ENCODE measurements at regions not wholly inside any gene's neighbourhood (a gene's known extent, or its start where the extent isn't known, plus 50 kb on each side); places are given as distances from the start of the nearest gene placed in this dataset.
A peak's percentile ranks its signal among the peaks of the same experiment; 100 is the strongest.

DNA sequence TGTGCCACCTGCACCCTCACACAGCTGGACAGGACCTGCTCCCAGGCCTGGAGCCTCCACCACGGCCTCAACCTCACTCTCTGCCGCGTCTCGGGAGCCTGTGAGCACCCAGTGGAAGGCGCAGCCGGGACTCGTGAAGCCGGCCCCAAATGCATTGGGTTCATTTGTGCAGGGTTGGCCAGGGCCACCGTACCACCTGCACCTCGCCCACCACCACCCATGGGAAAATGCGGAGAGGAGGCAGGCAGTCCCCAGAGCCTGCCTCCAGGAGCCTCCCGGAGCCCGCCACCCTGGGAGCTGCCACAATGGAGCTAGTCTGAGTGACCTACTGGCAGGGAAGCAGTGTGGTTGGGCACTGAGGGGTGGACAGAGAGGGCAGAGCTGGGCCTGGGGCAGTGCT lies 62.5 kb upstream of the HRH1 start:
- no peak overlapping the region for H2AK5ac ChIP-seq (ENCODE audit: low read depth, low read length)
- ATAC-seq (ENCODE audit: low read depth) (no peak), DNase-seq (no peak)
- POLR2A ChIA-PET (ENCODE audit: unreplicated experiment): no interaction called here
- H3K4ac ChIP-seq (ENCODE audit: low read depth, low read length): 0 out of 2 replicates have a peak overlapping the region, but pooled peaks have one; percentile 7
- no peak overlapping the region for H3K18ac ChIP-seq (ENCODE audit: low read depth, low read length)
- no peak overlapping the region for H2BK120ac ChIP-seq (ENCODE audit: low read depth, low read length)
- no peaks in the 10 kb centered on the region for H3K79me1 ChIP-seq (ENCODE audit: low read depth in 1 of 2, low read length in 2 of 2)
- H2BK20ac ChIP-seq (ENCODE audit: low read depth, low read length): no peak overlapping the region
- no peak overlapping the region for H3K27ac ChIP-seq (ENCODE audit: insufficient read depth, low read length)
- H3K23ac ChIP-seq (ENCODE audit: low read depth, low read length): no peak overlapping the region
- no peak overlapping the region for H3K4me2 ChIP-seq (ENCODE audit: low read depth, low read length)
- H3K14ac ChIP-seq (replicated peaks; ENCODE audit: low read depth, low read length): no peak overlapping the region
- H2AFZ ChIP-seq (replicated peaks; ENCODE audit: low read length, poor library complexity): no peak overlapping the region
- no peak for TF ChIP-seq BHLHE40 (IDR thresholded peaks at IDR 0.05; ENCODE audit: low read depth, low read length)
- TF ChIP-seq POLR2A (IDR thresholded peaks at IDR 0.05; ENCODE audit: low read depth, low read length): no peak
- TF ChIP-seq SMC3 (IDR thresholded peaks at IDR 0.05; ENCODE audit: low read depth, low read length): no peak
- TF ChIP-seq, protein P1, sequence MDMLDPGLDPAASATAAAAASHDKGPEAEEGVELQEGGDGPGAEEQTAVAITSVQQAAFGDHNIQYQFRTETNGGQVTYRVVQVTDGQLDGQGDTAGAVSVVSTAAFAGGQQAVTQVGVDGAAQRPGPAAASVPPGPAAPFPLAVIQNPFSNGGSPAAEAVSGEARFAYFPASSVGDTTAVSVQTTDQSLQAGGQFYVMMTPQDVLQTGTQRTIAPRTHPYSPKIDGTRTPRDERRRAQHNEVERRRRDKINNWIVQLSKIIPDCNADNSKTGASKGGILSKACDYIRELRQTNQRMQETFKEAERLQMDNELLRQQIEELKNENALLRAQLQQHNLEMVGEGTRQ (IDR thresholded peaks at IDR 0.05; ENCODE audit: low read depth, low read length): no peak
- no peak for TF ChIP-seq RCOR1 (IDR thresholded peaks at IDR 0.05; ENCODE audit: insufficient replicate concordance, low read length)
- TF ChIP-seq FOS (IDR thresholded peaks at IDR 0.05; ENCODE audit: low read depth, low read length): no peak
- TF ChIP-seq CEBPB (IDR thresholded peaks at IDR 0.05; ENCODE audit: low read depth, low read length): no peak
- TF ChIP-seq, protein P2, sequence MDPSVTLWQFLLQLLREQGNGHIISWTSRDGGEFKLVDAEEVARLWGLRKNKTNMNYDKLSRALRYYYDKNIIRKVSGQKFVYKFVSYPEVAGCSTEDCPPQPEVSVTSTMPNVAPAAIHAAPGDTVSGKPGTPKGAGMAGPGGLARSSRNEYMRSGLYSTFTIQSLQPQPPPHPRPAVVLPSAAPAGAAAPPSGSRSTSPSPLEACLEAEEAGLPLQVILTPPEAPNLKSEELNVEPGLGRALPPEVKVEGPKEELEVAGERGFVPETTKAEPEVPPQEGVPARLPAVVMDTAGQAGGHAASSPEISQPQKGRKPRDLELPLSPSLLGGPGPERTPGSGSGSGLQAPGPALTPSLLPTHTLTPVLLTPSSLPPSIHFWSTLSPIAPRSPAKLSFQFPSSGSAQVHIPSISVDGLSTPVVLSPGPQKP (IDR thresholded peaks at IDR 0.05; ENCODE audit: borderline replicate concordance, low read depth, low read length): no peak
- TF ChIP-seq RAD21 (IDR thresholded peaks at IDR 0.05; ENCODE audit: low read length): no peak
- no peak for TF ChIP-seq MXI1 (IDR thresholded peaks at IDR 0.05; ENCODE audit: borderline replicate concordance, low read depth, low read length)
- no peak for TF ChIP-seq CHD1 (IDR thresholded peaks at IDR 0.05; ENCODE audit: low read depth, low read length)
- no peak for TF ChIP-seq NFE2L2 (IDR thresholded peaks at IDR 0.05; ENCODE audit: low read depth, low read length)
- TF ChIP-seq RFX5 (IDR thresholded peaks at IDR 0.05; ENCODE audit: low read depth, low read length): no peak
- H3K9ac ChIP-seq (ENCODE audit: low read depth, low read length): no peak overlapping the region
- WGBS, 2 experiments (ENCODE audit: extremely low coverage in 2 of 2, insufficient read length in 1 of 2): 100% methylated on average over 1 of the region's 13 CpGs; no CpG with 5 or more reads in 1 of the 2 experiments
- H3K9me1 ChIP-seq (ENCODE audit: insufficient read depth, low read length): peaks cover 9% of the 10 kb centered on the region
- no peak overlapping the region for H4K8ac ChIP-seq (ENCODE audit: low read depth in 2 of 2, low read length in 2 of 2)
- H3K27me3 ChIP-seq (ENCODE audit: control insufficient read depth, insufficient read depth, low read length): no peaks in the 10 kb centered on the region
- no peak overlapping the region for H2AK9ac ChIP-seq (replicated peaks; ENCODE audit: low read depth, low read length, poor library complexity)
- no peak overlapping the region for H3K56ac ChIP-seq (ENCODE audit: extremely low read depth, insufficient read depth, low read length)
- H2BK15ac ChIP-seq (ENCODE audit: low read depth, low read length): no peak overlapping the region
- peaks cover 9% of the 10 kb centered on the region; the same call in 1 of the 2 replicates for H3K4me1 ChIP-seq (ENCODE audit: control insufficient read depth, insufficient read depth, low read length)
- dilution Hi-C loops (cut with HindIII; ENCODE audit: low sequenced_read_pairs, unreplicated experiment): no loop called here
- no peak overlapping the region for H2BK5ac ChIP-seq (ENCODE audit: low read depth, low read length, poor library complexity, severe bottlenecking)
- H3K4me3 ChIP-seq (ENCODE audit: insufficient read depth, low read depth, low read length): no peak overlapping the region
- no peaks in the 10 kb centered on the region for H3K9me3 ChIP-seq (ENCODE audit: control insufficient read depth, insufficient read depth, low read length)
- in situ Hi-C loops (cut with MboI; ENCODE audit: low sequenced_read_pairs): no loop called here
- no peak overlapping the region for H4K5ac ChIP-seq (ENCODE audit: low read depth, low read length)
- intact Hi-C loops (cut with micrococcal nuclease): no loop called here
- H4K91ac ChIP-seq (ENCODE audit: insufficient read depth, low read depth, low read length): no peak overlapping the region
- no peaks in the 10 kb centered on the region for H3K36me3 ChIP-seq (ENCODE audit: control insufficient read depth, insufficient read depth, low read length)
- no TSS peak for BruUV-seq (replicated peaks)
- no peaks in the 10 kb centered on the region for H4K20me1 ChIP-seq (ENCODE audit: insufficient read depth, low read length)
- CTCF ChIA-PET: interaction anchor here (0.9 kb wide), 1 partner anchor 744 kb away, joined by 3 read pairs; no protein-coding TSS in a partner anchor
